Breast epithelium (tissue), 3 donors: ENCODE measurements at regions not wholly inside any gene's neighbourhood (a gene's known extent, or its start where the extent isn't known, plus 50 kb on each side); places are given as distances from the start of the nearest gene placed in this dataset.

Experiments
- CTCF ChIP-seq, 3 donors: fragments of 450-650 bp; IDR thresholded peaks; one replicate each; pipeline ENCODE4 v1.5.1; 2016 to 2017; ENCODE audit warnings: antibody characterized with exemption in 3 of 3, mild to moderate bottlenecking in 3 of 3, moderate library complexity in 3 of 3
- POLR2A ChIP-seq: fragments of 450-650 bp; IDR thresholded peaks from one replicate; pipeline ENCODE4 v1.6.1; 2016; ENCODE audit warnings: antibody characterized with exemption, mild to moderate bottlenecking, moderate library complexity

GRCh38 chr6:26179675-26180074, 92.4 kb downstream of the HFE start:
- TF ChIP-seq CTCF (IDR thresholded peaks at IDR 0.05) (no peak), POLR2A (no peak)
